ENCODE measurements at regions not wholly inside any gene's neighbourhood (a gene's known extent, or its start where the extent isn't known, plus 50 kb on each side); places are given as distances from the start of the nearest gene placed in this dataset.

DNA sequence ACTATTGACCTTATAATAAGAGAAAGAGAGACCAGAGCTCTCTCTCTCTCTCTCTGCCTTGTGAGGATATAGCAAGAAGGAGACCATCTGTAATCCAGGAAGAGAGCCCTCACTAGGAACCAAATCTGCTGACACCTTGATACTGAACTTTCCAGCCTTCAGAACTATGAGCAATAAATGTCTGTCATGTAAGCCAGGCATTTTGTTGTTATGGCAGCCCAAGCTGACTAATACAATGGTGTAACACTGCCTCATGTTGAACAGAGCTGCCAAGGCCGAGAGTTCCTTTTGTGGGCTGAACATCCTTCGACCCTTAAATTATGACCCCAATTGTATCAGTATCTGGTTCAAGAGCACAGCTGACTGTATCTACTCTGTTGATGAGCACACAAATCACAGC, 108.0 kb downstream of the LRRC30 start:
- TF ChIP-seq POLR2A (IDR thresholded peaks at IDR 0.05): no peak
- TF ChIP-seq, protein P1, sequence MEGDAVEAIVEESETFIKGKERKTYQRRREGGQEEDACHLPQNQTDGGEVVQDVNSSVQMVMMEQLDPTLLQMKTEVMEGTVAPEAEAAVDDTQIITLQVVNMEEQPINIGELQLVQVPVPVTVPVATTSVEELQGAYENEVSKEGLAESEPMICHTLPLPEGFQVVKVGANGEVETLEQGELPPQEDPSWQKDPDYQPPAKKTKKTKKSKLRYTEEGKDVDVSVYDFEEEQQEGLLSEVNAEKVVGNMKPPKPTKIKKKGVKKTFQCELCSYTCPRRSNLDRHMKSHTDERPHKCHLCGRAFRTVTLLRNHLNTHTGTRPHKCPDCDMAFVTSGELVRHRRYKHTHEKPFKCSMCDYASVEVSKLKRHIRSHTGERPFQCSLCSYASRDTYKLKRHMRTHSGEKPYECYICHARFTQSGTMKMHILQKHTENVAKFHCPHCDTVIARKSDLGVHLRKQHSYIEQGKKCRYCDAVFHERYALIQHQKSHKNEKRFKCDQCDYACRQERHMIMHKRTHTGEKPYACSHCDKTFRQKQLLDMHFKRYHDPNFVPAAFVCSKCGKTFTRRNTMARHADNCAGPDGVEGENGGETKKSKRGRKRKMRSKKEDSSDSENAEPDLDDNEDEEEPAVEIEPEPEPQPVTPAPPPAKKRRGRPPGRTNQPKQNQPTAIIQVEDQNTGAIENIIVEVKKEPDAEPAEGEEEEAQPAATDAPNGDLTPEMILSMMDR (IDR thresholded peaks at IDR 0.05): no peak
- TF ChIP-seq POLR2AphosphoS5 (IDR thresholded peaks at IDR 0.05): no peak
- TF ChIP-seq EP300 (IDR thresholded peaks at IDR 0.05): no peak
- ATAC-seq (ENCODE audit: low FRiP score in 2 of 2) (no peak), DNase-seq (no peak)
- Histone ChIP-seq H3K27me3 (no peaks in the 10 kb centered on the region), H3K4me3 (no peak overlapping the region), H3K36me3 (no peaks in the 10 kb centered on the region), H3K27ac (no peak overlapping the region), H3K4me1 (no peaks in the 10 kb centered on the region), H3K9me3 (no peaks in the 10 kb centered on the region)
- WGBS, 2 donors: 91 to 93% methylated on average over 2 of the region's 2 CpGs

DNA sequence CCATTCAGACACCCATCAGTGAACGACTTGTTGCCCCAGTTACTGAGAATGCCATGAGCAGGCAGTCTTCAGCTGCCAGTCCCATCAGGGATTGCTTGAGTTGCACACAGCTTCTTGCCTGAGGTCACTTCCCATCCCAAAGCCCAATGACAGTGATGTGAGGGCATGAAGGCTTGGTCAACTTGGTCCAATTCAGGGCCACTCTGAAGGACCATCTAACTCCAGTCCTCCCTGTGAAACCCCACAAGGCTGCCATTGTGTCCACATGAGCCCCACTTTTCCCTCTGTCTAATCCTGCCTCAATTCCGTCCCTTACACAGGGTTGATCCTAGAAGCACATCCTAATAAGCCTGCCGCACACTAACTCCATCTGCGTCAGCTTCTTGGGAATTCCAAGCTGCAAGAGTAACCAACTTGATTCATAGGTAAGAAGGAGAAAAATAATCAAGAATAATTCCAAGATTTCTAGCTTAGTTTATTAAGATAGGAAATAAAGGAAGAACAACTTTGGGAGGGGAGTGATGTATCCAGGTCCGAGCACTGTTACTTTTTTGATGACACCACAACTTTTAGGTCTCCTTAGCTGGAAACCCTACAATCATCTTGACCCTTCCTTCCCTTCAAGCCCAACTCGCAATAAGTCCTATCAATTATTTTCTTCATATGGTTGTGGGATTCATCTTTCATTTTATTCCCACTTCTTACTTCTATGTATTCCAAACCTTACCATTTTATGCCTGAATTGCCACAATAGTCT, 110.9 kb downstream of the LRRC30 start:
- H3K4me1 ChIP-seq: no peaks in the 10 kb centered on the region
- 87 to 91% methylated on average over 6 of the region's 6 CpGs for WGBS, 2 donors
- ATAC-seq (ENCODE audit: low FRiP score in 2 of 2) (no peak), DNase-seq (no peak)
- no peaks in the 10 kb centered on the region for H3K9me3 ChIP-seq
- H3K36me3 ChIP-seq: no peaks in the 10 kb centered on the region
- no peaks in the 10 kb centered on the region for H3K27me3 ChIP-seq
- no peak for TF ChIP-seq EP300 (IDR thresholded peaks at IDR 0.05)
- TF ChIP-seq POLR2A (IDR thresholded peaks at IDR 0.05): no peak
- TF ChIP-seq, protein P1 (IDR thresholded peaks at IDR 0.05): no peak
- TF ChIP-seq POLR2AphosphoS5 (IDR thresholded peaks at IDR 0.05): no peak
- H3K27ac ChIP-seq: no peak overlapping the region
- H3K4me3 ChIP-seq: no peak overlapping the region

DNA sequence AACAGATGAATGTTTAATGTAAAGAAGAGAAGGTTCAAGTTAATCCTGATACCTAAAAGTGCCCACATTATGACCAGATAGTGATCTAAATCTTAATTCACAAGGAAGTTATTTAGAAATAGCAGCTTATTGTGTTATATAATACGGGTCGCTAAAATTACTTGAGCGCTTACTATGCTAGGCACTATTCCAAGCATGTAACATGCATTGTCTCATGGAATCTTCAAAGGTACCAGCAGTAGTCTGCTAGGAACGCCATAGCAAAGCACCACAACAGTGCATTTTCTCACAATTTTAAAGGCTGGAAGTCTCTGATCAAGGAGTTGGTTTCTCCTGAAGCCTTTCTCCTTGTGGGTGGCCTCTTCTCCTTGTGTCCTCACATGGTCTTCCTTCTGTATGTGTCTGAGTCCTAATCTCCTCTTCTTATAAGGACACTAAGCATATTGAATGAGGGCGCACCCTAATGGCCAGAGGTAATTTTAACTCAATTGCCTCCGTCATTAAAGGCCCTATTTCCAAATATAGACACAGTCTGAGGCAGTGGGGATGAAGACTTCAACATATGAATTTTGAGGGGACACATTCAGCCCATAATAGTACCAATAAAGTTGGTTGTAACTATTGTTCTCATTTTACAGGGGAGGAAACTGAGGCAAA, 118.4 kb downstream of the LRRC30 start:
- Histone ChIP-seq H3K27ac (no peak overlapping the region), H3K4me3 (no peak overlapping the region), H3K9me3 (no peaks in the 10 kb centered on the region), H3K4me1 (no peaks in the 10 kb centered on the region), H3K36me3 (no peaks in the 10 kb centered on the region), H3K27me3 (no peaks in the 10 kb centered on the region)
- DNase-seq: no peak
- TF ChIP-seq EP300 (IDR thresholded peaks at IDR 0.05) (no peak), POLR2A (IDR thresholded peaks at IDR 0.05) (no peak), POLR2AphosphoS5 (IDR thresholded peaks at IDR 0.05) (no peak)
- TF ChIP-seq, protein P1 (IDR thresholded peaks at IDR 0.05): no peak
- 85 to 87% methylated on average over 6 of the region's 6 CpGs for WGBS, 2 donors
- ATAC-seq (ENCODE audit: low FRiP score in 2 of 2): no peak

GRCh38 chr18:7358989-7359726, 128.3 kb downstream of the LRRC30 start:
- Histone ChIP-seq H3K36me3 (no peaks in the 10 kb centered on the region), H3K27me3 (no peaks in the 10 kb centered on the region), H3K9me3 (no peaks in the 10 kb centered on the region), H3K4me1 (no peaks in the 10 kb centered on the region), H3K27ac (no peak overlapping the region), H3K4me3 (no peak overlapping the region)
- DNase-seq (no peak), ATAC-seq (ENCODE audit: low FRiP score in 2 of 2) (no peak)
- 29 to 48% methylated on average over 8 of the region's 8 CpGs for WGBS, 2 donors
- TF ChIP-seq, protein P1 (IDR thresholded peaks at IDR 0.05): no peak

Measured in upper lobe of left lung (tissue), 6 donors.